ENCODE measurements at regions not wholly inside any gene's neighbourhood (a gene's known extent, or its start where the extent isn't known, plus 50 kb on each side); places are given as distances from the start of the nearest gene placed in this dataset.

DNA sequence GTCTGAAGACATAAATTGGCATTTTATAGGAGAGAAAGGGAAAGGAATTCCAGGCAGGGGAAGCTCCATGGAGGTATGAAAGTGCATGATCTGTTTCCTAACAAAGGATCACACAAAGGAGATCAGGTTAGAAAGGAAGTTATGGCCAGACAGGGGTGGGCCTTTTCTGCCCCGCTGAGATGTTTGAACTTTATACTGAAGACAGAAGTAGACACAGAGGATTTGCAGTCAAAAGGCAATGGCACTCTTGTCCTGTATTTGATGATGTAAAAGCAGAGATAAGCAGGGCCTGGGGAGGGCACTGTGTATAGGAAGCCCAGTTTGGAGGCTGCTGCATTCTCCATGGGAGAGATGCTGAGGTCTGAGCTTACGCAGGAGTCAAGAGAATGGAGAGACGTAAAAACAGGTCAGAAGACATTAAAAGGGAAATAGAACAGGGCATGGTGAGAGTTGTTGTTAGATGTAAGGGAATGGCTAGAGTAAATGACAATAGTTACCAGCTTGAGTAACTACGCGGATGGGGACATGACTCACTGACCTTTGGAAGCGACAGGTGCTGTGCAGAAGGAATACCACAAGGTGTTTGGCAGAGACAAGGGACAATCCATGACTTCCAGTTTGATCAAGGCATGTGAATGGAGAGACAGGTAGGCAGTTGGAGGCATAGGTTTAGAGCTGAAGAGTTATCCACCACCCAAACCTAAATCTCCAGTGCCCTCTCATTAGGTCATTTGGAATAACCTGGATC lies 190.6 kb upstream of the SASH1 start:
- DNase-seq (ENCODE audit: low read depth in 3 of 3) = no peak

DNA sequence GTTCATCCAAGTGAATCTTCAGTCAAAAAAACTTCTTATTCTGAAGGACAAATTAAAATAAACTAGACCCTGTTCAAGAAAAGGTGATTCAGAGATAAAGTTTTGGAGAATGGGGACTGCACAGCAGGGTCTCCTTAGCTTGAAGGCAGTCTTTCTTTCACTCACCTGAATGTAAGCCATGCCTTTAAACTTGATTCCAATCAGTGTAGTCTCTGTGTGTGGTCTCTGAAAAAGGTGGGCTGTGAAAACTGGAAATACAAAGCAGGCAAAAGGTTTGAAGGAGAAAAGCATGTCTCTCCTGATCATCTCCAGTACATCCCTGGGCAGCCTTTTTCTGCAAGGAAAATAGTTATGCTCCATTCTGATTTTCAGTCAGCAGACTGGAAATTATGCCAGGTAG lies 188.0 kb upstream of the SASH1 start:
- no peak for DNase-seq (ENCODE audit: low read depth in 3 of 3)

DNA sequence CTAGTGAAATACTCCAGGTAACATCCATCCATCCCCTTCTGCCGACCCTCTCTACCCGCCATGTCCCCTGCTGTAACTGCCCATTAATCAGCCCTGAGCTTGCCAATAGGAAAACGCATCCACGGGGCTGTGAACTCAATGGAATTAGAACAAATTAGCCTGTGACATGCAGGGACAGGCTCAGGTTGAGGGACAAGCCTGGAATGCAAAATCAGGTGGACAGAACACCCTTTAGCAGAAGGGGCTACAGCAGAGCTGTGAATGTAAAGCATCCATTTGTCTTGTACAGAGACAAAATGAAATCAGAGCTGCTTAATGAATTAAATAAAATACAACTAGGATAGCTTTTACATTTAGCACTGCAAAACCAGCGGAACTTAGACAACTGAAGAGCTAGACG lies 187.3 kb upstream of the SASH1 start:
- DNase-seq (ENCODE audit: low read depth in 3 of 3) = no peak

DNA sequence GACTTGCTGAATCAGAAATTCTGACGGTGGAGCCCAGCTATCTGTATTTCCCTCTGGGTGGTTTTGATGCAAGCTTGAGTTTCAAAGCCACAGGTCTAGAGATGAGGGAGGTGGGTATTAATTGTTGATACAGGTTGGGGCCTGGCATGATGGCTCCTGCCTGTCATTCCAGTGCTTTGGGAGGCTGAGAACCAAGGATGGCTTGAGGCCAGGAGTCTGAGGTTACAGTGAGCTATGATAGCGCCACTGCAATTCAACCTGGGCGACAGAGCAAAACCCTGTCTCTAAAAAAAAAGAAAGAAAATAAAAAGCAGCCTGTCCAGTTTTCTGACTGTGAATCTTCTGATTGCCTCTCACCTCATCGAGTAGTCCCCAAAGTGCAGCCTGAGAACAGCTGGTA lies 184.8 kb upstream of the SASH1 start:
- DNase-seq (ENCODE audit: low read depth in 3 of 3) = no peak

DNA sequence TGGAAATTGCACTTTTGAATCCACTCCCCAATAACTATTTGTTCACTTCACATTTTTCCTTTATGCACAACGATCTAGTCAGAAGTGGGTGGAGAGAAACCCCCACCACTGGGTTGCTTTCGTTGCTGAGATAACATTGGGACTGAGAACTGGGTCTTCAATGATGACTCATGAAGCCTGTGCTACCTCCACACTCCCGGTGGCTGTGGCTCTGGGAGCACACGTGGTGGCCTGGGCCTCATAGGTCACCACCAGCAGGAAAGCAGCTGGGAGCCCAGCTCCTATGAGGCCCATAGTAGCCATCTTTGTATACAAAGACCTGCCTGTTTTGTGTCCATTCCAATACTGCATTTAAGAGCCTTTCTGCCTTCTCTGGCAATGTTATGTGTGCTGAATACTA lies 178.0 kb upstream of the SASH1 start:
- DNase-seq (ENCODE audit: low read depth in 3 of 3) = no peak

DNA sequence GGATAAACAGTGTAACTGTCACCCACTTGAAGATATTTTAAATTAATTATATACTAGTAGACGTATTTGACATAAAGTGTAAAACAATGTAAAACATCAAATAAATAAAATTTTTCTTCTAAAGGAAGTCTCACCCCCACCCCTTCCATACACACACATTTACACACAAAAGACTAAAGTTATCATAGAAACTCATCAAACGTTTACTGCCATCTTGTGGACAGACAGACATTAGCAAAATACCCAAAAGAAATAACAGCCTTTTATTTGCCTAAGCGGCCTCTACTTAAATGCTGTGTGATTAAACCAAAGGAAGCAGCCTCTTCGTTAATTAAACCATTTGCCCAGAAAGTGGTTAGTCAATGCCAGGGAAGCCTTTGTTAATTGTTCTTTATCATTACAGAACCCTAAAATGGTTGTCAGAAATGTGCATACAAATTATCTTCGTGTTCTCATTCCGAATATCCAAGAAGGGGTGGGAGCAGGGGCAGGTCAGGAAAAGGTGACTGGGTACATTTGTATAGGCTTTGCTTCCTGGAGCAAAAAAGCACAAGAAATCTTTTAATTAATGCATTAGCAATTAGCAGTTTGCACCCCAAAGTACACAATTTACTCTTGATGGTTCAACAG lies 176.2 kb upstream of the SASH1 start:
- no peak for DNase-seq (ENCODE audit: low read depth in 3 of 3)

DNA sequence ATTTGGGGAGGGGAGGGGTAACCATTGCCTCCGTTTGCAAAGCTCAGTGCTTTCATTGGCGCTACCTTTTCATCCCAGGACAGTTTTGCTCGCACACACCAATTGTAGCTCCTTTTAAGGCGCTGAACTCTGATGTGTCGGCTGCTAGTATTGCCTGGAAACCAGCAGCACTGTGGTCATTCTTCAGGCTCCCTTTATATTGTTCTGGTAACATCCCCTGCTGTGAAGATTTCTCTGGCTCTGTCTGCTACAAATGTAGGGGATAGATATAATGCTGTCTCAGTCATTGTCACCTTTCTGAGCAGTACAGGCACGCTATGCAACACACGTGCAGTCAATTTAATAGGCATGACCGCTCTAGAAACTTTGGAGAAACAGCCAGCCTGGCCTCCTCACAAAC lies 172.9 kb upstream of the SASH1 start:
- DNase-seq (ENCODE audit: low read depth in 3 of 3) = no peak

DNA sequence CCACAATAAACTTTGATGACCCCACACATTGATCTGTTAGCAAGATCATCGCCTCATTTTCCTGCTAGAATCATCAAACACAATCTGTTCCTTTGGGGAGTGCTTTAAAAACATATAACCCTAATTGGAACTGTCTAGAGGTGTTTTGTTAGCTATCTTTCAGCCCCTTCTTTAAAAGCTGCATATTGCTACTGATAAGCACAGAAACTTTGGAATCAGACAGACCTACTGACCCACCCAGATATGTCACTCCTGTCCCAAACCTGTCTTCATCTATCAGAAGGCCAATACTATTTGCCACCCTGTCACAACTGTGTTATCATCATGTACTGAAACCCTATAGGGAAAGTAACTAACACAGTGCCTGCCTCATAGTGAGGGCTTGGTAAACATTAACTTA lies 172.4 kb upstream of the SASH1 start:
- DNase-seq (ENCODE audit: low read depth in 3 of 3) = no peak

DNA sequence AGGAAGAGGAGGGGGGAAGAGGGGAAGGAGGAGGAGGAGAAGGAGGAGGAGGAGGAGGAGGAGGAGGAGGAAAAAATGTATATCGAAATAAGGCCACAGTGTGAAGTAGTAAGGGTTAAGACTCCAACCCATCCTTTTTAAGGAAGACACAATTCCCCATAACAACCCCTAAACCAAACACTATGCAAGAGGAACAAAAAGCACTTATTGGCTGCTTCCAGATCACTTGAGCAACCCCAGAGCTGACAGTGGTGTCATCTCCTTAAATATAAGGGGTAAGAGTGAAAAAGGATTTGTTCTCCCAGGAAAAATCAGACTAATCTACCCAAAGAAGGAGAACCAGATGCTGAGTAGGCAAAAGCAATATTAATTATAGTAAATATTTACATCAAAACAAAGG lies 169.1 kb upstream of the SASH1 start:
- DNase-seq (ENCODE audit: low read depth in 3 of 3) = no peak

DNA sequence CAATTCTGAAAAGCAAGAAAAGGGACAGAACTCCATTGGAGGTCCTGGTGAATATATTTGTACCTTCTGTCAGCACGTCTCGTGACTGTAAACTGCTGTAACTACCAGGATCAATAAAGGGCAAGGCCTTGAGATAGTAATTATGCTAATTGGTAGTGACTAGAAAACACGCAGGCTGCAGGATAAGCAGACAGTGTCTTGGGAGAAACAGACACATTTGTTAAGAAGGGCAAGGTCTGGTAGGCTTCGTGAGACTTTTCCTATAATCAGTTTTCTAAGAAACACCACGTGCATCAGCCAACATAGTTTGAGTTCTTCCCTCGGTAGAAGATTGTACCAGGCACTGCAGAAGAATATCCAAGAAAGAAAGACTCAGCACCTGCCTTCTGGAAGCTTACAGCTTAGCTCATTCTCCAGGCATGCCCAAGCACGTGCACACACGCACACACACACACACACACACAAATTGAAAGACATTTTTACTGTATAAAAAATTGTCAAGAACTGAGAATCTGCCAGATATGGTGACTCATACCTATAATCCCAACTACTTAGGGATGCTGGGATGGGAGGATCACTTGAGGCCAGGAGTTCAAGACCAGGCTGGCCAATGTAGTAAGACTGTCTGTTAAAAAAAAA lies 167.0 kb upstream of the SASH1 start:
- no peak for DNase-seq (ENCODE audit: low read depth in 3 of 3)

DNA sequence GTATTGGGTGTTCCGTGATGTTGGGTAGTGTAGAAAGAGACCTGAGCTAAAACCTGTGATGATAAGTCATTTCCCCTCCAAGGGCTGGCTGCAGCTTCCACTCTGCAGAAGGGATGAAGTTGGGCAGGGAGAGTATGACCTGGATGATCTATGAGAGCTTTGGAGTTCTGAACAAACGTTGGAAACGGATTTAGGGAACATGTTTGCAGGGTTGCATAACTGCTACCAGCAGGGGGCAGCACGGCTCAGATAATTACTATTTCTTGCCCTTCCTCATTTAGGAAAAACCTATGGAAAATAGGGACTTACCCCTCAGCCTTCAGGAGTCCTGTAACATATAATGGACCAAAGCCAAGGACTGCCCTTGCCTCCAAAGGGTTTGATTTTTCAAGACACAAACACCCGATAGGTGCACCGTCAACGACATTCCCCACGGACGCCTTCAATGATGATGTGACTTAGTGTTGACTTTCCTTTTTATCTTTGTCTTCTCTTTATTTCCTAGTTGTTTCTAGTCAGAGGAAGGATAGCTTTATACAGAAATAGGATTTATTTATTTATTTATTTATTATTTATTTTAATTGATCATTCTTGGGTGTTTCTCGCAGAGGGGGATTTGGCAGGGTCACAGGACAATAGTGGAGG lies 164.9 kb upstream of the SASH1 start:
- DNase-seq (ENCODE audit: low read depth in 3 of 3) = peak in 1 of 3 experiments; percentile 5

DNA sequence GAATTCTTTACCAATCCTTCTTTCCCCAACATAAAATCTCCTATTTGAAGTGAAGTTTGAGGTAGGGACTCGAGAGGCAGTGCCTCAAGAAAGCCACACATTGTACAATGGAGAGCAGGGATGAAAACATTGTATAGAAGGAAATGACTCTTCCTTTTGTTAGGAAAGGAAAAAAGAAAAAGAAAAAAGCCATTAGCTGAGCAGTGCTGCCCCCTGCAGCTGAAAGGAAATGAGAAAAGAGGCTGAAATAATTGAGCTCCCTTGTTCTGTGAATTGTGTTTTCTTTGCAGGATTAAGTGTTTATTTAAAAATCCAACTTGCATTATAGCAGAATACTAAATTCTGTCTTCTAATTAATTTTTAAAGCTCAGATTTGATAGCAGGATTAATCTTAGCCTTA lies 162.9 kb upstream of the SASH1 start:
- no peak for DNase-seq (ENCODE audit: low read depth in 3 of 3)

DNA sequence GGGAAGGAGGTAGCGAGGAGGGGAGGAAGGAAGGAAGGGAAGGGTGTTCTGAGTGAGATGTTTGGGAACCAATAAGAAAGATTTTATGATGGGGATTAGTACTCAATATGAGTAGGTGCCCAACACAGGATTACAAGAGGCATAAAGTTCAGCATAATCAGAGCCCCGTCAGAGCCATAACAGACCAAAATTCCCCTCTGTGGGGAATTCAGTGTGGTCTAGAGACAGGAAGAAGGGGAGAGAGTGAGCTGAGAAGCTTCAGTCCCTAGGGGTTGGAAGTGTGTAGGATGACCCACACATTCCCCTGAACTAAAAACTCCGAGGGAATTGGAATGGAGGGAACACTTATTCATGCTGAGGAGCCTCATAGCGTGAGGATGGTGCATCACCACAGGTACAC lies 160.3 kb upstream of the SASH1 start:
- DNase-seq (ENCODE audit: low read depth in 3 of 3) = no peak

DNA sequence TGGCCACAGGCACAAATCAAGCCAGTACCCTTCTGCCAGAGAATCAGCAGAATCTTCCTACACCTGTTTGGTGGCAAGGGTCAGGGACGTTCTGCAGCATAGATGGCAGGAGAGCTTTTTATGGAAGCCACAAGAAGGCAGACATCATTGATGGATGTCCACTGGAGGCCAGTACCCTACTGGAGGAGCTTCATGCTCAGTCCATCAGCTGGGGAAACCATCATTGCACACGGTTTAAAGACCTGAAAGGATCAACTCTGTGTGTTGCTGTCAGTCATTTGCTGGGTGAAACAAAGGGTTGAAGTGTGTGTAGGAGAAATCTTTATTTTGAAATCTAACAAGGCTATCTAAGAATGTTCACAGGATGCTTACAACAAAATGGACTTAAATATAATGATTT lies 158.9 kb upstream of the SASH1 start:
- DNase-seq (ENCODE audit: low read depth in 3 of 3) = no peak

DNA sequence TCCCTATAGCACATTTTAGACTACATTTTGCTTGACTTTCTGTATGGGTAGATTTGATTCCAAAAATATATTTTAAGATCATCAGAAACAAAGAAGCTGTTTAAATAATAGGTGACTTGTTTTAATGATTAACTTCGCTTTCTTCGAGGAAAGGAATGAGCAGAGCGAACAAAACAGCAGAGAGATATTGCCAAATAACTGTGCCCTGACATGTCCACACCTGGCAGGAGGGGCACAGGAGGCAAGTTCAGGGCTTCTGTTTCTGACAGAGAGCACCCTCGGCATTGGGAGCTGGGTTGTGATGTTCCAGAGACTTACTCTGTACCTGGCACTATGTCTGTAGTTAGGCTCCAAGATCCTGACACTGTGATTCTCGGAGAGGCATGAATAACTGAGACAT lies 155.7 kb upstream of the SASH1 start:
- DNase-seq (ENCODE audit: low read depth in 3 of 3) = no peak

DNA sequence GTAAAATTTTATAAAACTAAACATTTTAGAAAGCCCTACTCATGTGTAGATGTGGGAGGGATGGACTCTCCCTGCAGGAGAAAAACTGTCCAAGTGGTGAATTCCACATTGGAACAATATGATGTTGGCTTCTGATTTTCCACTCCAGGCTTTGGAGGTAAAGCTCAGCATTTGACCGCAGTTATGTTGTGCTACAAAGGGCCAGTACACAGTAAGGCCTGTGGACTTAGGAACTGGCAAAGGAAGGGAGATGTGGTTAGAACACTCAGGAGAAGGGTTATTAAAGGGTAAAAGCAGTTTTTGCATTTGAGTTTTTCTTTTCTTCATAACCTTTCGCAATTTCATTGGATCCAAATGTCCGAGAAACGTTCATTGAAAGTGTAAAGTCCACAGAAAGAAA lies 150.3 kb upstream of the SASH1 start:
- DNase-seq (ENCODE audit: low read depth in 3 of 3) = no peak

DNA sequence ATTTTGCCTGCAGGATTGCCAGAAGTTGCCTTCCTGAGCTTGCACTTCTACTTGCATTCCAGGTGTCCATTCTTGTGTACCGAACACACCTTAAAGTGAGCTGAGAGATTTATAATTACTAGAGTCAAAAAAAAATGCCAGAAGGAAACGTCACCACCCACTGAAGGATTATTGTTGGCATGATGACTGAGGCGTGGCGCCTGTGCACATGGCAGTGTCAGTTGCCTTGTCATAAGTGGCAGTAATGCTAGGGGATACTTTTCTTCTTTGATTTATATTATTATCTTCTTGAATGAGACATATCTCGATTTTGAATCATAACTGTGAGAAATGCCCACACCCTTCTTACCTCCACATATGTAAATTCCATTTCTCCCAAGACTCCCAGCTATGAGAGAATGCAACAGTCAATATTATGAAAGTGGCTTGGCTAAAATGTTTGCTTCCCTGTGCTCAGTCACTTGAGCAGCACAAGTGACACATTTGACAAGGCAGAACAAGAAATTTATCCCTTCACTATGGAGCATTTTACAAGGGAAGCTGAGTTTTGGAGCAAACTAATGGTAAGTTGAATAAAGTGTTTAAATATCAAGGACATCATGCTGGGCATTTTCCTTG lies 149.5 kb upstream of the SASH1 start:
- DNase-seq (ENCODE audit: low read depth in 3 of 3) = no peak

DNA sequence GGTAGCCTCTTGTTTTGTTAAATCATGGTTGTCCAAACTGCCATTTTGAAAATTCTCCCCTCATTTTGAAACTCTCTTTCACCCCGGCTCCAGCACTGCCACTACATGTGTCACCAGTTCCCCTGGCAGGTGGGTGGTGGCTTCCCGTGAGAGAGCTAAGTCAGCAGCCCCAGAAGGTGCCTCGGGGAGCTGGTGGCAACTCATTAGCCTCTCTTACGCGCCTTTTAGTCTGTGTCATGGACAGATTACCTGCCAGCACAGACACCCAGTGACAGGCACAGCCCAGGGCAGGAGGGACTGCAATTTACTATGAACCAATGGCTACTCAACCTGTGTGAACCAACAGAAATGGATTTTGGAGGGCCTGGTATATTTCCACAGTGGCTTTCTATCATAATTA lies 147.1 kb upstream of the SASH1 start:
- no peak for DNase-seq (ENCODE audit: low read depth in 3 of 3)

DNA sequence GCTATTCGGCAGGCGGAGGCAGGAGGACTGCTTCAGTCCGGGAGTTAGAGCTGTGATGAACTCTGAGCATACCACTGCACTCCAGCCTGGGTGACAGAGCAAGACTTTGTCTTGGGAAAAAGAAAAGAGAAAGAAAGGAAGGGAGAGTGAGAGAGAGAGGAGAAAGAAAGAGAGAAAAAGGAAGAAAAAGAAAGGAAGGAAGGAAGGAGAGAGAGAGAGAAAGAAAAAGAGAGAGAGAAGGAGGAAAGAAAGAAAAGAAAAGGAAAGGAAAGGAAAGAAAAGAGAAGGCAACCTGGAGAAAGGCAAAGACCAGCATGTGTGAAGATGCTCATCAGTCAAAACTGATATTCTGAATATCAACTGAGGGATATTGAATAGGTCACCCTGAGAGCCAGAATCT lies 143.1 kb upstream of the SASH1 start:
- DNase-seq (ENCODE audit: low read depth in 3 of 3) = no peak

DNA sequence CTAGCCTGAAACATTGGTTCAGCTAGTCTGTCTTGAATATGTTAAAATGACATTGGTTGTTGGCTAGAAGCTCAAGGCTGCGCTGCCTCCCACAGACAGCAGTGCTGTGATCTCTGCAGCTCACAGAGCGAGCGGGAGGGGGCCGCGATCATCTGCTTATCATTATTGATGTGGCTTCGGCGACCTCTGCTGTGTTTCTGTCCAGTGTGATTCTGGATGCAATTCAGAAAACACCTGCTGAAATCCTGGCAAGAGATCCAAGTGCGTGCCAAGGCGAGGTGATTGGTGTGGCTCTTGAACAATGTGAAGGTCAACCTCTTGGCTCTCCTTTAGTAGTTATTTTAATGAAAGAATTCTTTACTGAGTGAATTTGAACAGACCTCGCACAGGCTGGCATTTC lies 142.3 kb upstream of the SASH1 start:
- DNase-seq (ENCODE audit: low read depth in 3 of 3) = no peak

DNA sequence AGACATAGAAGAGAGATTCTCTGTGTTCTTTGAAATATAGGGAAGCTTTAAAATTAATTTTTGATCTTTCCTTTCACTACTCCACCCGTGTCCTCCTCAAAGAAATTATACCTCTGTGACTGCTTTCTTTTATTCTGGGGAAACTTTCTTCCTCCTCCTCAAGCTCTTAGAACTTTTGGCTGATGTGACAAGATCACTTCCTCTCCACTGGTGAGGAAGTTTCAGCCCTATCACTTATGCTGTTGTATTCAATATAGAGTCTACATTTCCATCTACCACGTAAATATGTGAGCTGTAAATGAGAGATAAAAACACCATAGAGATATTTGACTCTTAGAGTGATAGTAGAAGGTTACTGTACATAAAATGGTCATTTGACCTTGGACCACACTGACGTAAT lies 141.9 kb upstream of the SASH1 start:
- DNase-seq (ENCODE audit: low read depth in 3 of 3) = no peak

DNA sequence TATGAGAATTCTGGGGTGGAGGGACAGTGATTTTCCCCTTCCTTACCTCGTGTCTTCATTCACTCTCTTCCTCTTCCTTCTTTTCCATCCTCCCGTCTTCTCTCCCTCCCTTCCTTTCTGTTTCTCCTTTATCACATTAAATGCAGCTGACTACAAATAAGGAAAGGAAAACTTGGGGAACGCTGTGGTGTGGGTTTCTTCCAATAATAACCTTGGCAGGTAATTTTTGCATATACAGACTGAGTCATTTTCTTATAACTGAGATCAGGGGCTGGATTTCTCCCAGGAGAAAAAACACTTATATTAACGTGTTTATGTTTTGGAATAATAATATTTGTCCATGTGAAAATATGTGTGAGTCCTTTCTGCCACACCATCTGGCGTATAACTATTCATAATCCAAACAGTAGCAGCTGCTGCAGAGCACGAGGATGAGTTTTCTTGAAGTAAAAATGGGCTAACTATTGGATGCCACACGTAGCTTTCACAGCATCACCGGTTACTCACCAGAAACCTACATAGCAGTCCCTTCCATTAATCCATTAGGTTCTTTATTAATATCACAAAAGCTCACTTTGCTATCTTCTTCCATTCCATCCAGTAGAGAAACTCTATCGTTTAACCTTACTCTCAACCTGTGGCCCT lies 139.2 kb upstream of the SASH1 start:
- no peak for DNase-seq (ENCODE audit: low read depth in 3 of 3)
